Naive B cell (primary cell): ENCODE measurements at regions not wholly inside any gene's neighbourhood (a gene's known extent, or its start where the extent isn't known, plus 50 kb on each side); places are given as distances from the start of the nearest gene placed in this dataset.

ENCODE experiments used
- ATAC-seq, 2 donors: fragments of 150-1000 bp; cut with Tn5 transposase; 2 replicates each; pipeline ENCODE4 v1.10.0; 2021; ENCODE audit warnings: low read depth in 2 of 2, mild to moderate bottlenecking in 2 of 2, moderate library complexity in 2 of 2
- DNase-seq: peaks from one replicate; pipeline ENCODE4 v3.0.0; 2022
- H3K27ac Mint-ChIP-seq, 6 donors: one replicate each; pipeline ENCODE4 v1.8.0; 2020 to 2022; ENCODE audit warnings: mild to moderate bottlenecking in 6 of 6, mixed read lengths in 6 of 6, moderate library complexity in 5 of 6, inconsistent platforms in 2 of 6
- H3K27me3 Mint-ChIP-seq, 3 donors: one replicate each; pipeline ENCODE4 v1.8.0; 2021 to 2022; ENCODE audit warnings: mixed read lengths in 3 of 3, mild to moderate bottlenecking in 1 of 3
- H3K36me3 Mint-ChIP-seq, 2 donors: one replicate each; pipeline ENCODE4 v1.8.0; 2020 to 2022; ENCODE audit warnings: mixed read lengths in 2 of 2, inconsistent platforms in 1 of 2, mild to moderate bottlenecking in 1 of 2
- H3K4me1 Mint-ChIP-seq, 3 donors: one replicate each; pipeline ENCODE4 v1.8.0; 2020 to 2022; ENCODE audit warnings: mixed read lengths in 3 of 3, inconsistent platforms in 1 of 3, mild to moderate bottlenecking in 1 of 3, moderate library complexity in 1 of 3
- H3K4me3 Mint-ChIP-seq, 8 donors: one replicate each; pipeline ENCODE4 v1.8.0; 2020 to 2022; ENCODE audit warnings: mild to moderate bottlenecking in 8 of 8, mixed read lengths in 8 of 8, moderate library complexity in 8 of 8, inconsistent platforms in 2 of 8
- H3K9me3 Mint-ChIP-seq, 7 donors: one replicate each; pipeline ENCODE4 v1.8.0; 2020 to 2022; ENCODE audit warnings: mixed read lengths in 7 of 7, mild to moderate bottlenecking in 5 of 7, inconsistent platforms in 2 of 7, moderate library complexity in 1 of 7

GRCh38 chr9:81868145-81868544, 60.1 kb upstream of the SPATA31D4 start:
- Mint-ChIP-seq H3K36me3 (no peaks in the 10 kb centered on the region), H3K27me3 (peaks cover 0 to 6% (median 5%) of the 10 kb centered on the region in 3 donors), H3K4me1 (no peaks in the 10 kb centered on the region), H3K4me3 (no peak overlapping the region), H3K27ac (no peak overlapping the region), H3K9me3 (peaks cover 0 to 2% (median 0%) of the 10 kb centered on the region in 7 donors)
- DNase-seq: no peak
- ATAC-seq: no peak

DNA sequence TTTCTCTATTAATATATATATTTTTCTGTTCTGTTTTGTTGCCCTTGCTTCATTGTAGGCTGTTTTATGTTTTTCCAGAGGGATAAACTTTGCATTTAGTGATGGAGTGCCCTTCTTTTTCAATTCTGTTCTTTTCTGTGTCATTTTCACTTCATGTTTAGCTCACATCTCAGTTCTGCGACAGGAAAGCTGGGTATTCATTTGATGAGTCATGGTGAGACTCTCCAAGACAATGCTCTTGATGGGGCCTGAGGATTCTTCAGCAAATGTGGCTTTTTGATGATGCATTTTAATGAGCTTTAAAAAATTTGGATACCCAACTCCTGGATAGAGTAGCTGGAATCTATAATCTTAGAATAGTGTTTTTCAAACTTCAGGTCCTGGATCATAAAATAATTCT, 56.5 kb upstream of the SPATA31D4 start:
- Mint-ChIP-seq H3K4me1 (peaks cover 0 to 3% (median 0%) of the 10 kb centered on the region in 3 donors), H3K27me3 (no peaks in the 10 kb centered on the region)
- ATAC-seq: no peak

GRCh38 chr9:81874250-81874649, 54.0 kb upstream of the SPATA31D4 start:
- peaks cover 0 to 3% (median 0%) of the 10 kb centered on the region in 3 donors for H3K4me1 Mint-ChIP-seq
- DNase-seq (no peak), ATAC-seq (no peak)
- peaks cover 0 to 4% (median 0%) of the 10 kb centered on the region in 7 donors for H3K9me3 Mint-ChIP-seq
- no peak overlapping the region for H3K4me3 Mint-ChIP-seq
- H3K36me3 Mint-ChIP-seq: no peaks in the 10 kb centered on the region
- H3K27ac Mint-ChIP-seq: no peak overlapping the region
- no peaks in the 10 kb centered on the region for H3K27me3 Mint-ChIP-seq

More for the DNA sequence above, 56.5 kb upstream of the SPATA31D4 start:
- no peak overlapping the region for H3K27ac Mint-ChIP-seq
- H3K4me3 Mint-ChIP-seq: no peak overlapping the region
- DNase-seq: no peak
- H3K36me3 Mint-ChIP-seq: no peaks in the 10 kb centered on the region
- H3K9me3 Mint-ChIP-seq: peaks cover 0 to 4% (median 0%) of the 10 kb centered on the region in 7 donors

- no peaks in the 10 kb centered on the region for H3K36me3 Mint-ChIP-seq
- no peaks in the 10 kb centered on the region for H3K27me3 Mint-ChIP-seq
- ATAC-seq: no peak
- peaks cover 0 to 3% (median 0%) of the 10 kb centered on the region in 3 donors for H3K4me1 Mint-ChIP-seq
- H3K27ac Mint-ChIP-seq: peak overlapping the region in 1 of 6 donors; percentile 46
- DNase-seq: no peak
- H3K4me3 Mint-ChIP-seq: no peak overlapping the region
- H3K9me3 Mint-ChIP-seq: peaks cover 0 to 4% (median 0%) of the 10 kb centered on the region in 7 donors
Measured at GRCh38 chr9:81874931-81875330, 53.3 kb upstream of the SPATA31D4 start.

DNA sequence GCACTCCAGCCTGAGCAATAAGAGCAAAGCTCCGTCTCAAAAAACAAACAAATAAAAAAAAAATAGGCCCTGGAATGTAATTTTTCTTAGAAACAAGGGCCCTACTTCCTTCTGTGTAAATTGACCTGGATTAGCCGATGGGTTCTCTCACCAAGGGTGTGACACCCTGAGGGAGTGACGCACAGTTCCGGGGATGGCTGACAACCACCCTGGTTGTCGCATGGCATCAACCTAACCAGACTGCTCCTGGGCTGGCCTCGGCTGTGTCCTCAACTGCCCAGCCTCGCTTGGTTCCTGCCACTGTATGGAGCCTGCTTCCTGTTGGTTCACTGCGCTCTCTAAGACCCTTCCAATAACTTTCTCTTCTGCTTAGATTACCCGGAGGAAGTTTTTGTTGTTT, 51.2 kb upstream of the SPATA31D4 start:
- H3K36me3 Mint-ChIP-seq: no peaks in the 10 kb centered on the region
- peaks cover 0 to 4% (median 0%) of the 10 kb centered on the region in 7 donors for H3K9me3 Mint-ChIP-seq
- no peak overlapping the region for H3K4me3 Mint-ChIP-seq
- ATAC-seq (no peak), DNase-seq (no peak)
- H3K27ac Mint-ChIP-seq: no peak overlapping the region
- no peaks in the 10 kb centered on the region for H3K27me3 Mint-ChIP-seq
- H3K4me1 Mint-ChIP-seq: peaks cover 0 to 3% (median 0%) of the 10 kb centered on the region in 3 donors
